Epithelial cell of esophagus (primary cell): ENCODE measurements at regions not wholly inside any gene's neighbourhood (a gene's known extent, or its start where the extent isn't known, plus 50 kb on each side); places are given as distances from the start of the nearest gene placed in this dataset.
"Not testable (repeated sequence)": the region's sequence is repeated elsewhere in the genome, so short reads cannot be mapped to it uniquely, and the experiment has no call there.

Experiments
- DNase-seq: peaks from one replicate; pipeline ENCODE4 v3.0.0; 2010; ENCODE audit warnings: low read depth
- H3K4me3 ChIP-seq: 2 replicates; pipeline ENCODE4 v1.5.1; 2011; ENCODE audit warnings: mild to moderate bottlenecking, low read length, control low read depth
- CTCF ChIP-seq: IDR thresholded peaks from 2 replicates; pipeline ENCODE4 v1.5.1; 2011; ENCODE audit warnings: low read depth, mild to moderate bottlenecking, low read length, control low read depth, inconsistent platforms; ENCODE audit not compliant: insufficient read depth; ENCODE audit errors: missing control alignments

GRCh38 chr10:109237050-109237449 is 686.3 kb downstream of the XPNPEP1 start:
- H3K4me3 ChIP-seq = no peak overlapping the region
- DNase-seq = no peak
- no peak for TF ChIP-seq CTCF

- not testable (repeated sequence) for H3K4me3 ChIP-seq, DNase-seq
These were observed 699.8 kb downstream of the XPNPEP1 start for GRCh38 chr10:109223533-109223932.

- DNase-seq = no peak
- no peak overlapping the region for H3K4me3 ChIP-seq
- no peak for TF ChIP-seq CTCF
These were observed 703.2 kb downstream of the XPNPEP1 start for GRCh38 chr10:109219935-109220605.

- no peak for DNase-seq
- no peak for TF ChIP-seq CTCF
- H3K4me3 ChIP-seq = no peak overlapping the region
These were observed 705.1 kb downstream of the XPNPEP1 start for GRCh38 chr10:109218207-109218606.

- no peak for DNase-seq
- no peak overlapping the region for H3K4me3 ChIP-seq
- TF ChIP-seq CTCF = no peak
These were observed 707.8 kb downstream of the XPNPEP1 start for GRCh38 chr10:109215291-109216075.

GRCh38 chr10:109214891-109215290 is 708.4 kb downstream of the XPNPEP1 start:
- not testable (repeated sequence) for H3K4me3 ChIP-seq, DNase-seq

- DNase-seq = no peak
- no peak for TF ChIP-seq CTCF
- no peak overlapping the region for H3K4me3 ChIP-seq
These were observed 716.0 kb downstream of the XPNPEP1 start for GRCh38 chr10:109207361-109207760.

- DNase-seq = peak; percentile 22
These were observed 717.3 kb downstream of the XPNPEP1 start for GRCh38 chr10:109205929-109206585.

More at GRCh38 chr10:109205929-109206585, 717.3 kb downstream of the XPNPEP1 start:
- TF ChIP-seq CTCF = no peak
- H3K4me3 ChIP-seq = no peak overlapping the region
